SK-N-SH treated with all-trans-retinoic acid at 6 μM for 48 hours (cell line): ENCODE measurements at regions not wholly inside any gene's neighbourhood (a gene's known extent, or its start where the extent isn't known, plus 50 kb on each side); places are given as distances from the start of the nearest gene placed in this dataset.

ENCODE experiments used
- ATAC-seq: fragments of 200-7000 bp; cut with Tn5 transposase; 3 replicates; pipeline ENCODE4 v1.9.1; 2020; ENCODE audit warnings: mild to moderate bottlenecking, moderate library complexity
- ARNTL ChIP-seq: fragments of 450-650 bp; formaldehyde crosslinking; IDR thresholded peaks from 2 replicates; pipeline ENCODE4 v1.5.0; 2020; ENCODE audit warnings: low read depth, mild to moderate bottlenecking, moderate library complexity, borderline replicate concordance
- BACH2 ChIP-seq: fragments of 250-450 bp; sonication (Bioruptor Pico); IDR thresholded peaks from 2 replicates; pipeline ENCODE4 v1.9.0; 2021; ENCODE audit warnings: mild to moderate bottlenecking, borderline replicate concordance
- CREB5 ChIP-seq: fragments of 250-450 bp; sonication (Bioruptor Pico); IDR thresholded peaks from 2 replicates; pipeline ENCODE4 v1.5.1; 2020; ENCODE audit warnings: low read depth, mild to moderate bottlenecking, moderate library complexity
- CSRNP3 ChIP-seq: fragments of 250-450 bp; sonication (Bioruptor Pico); IDR thresholded peaks from 2 replicates; pipeline ENCODE4 v1.5.1; 2021; ENCODE audit warnings: mild to moderate bottlenecking, moderate library complexity
- ESRRG ChIP-seq: fragments of 250-450 bp; sonication (Bioruptor Pico); IDR thresholded peaks from 2 replicates; pipeline ENCODE4 v1.6.1; 2021; ENCODE audit warnings: mild to moderate bottlenecking
- ISL1 ChIP-seq: fragments of 250-450 bp; sonication (Bioruptor Pico); IDR thresholded peaks from 2 replicates; pipeline ENCODE4 v2.1.2; 2022; ENCODE audit warnings: mild to moderate bottlenecking, moderate library complexity
- PATZ1 ChIP-seq: fragments of 250-450 bp; sonication (Bioruptor Pico); IDR thresholded peaks from 2 replicates; pipeline ENCODE4 v1.8.0; 2020; ENCODE audit warnings: mild to moderate bottlenecking, moderate library complexity, borderline replicate concordance
- POU6F1 ChIP-seq: fragments of 250-450 bp; sonication (Bioruptor Pico); IDR thresholded peaks from 2 replicates; pipeline ENCODE4 v1.8.0; 2021; ENCODE audit warnings: low read depth, mild to moderate bottlenecking, moderate library complexity, borderline replicate concordance
- RARB ChIP-seq: fragments of 250-450 bp; sonication (Bioruptor Pico); IDR thresholded peaks from 2 replicates; pipeline ENCODE4 v1.8.0; 2021; ENCODE audit warnings: mild to moderate bottlenecking, moderate library complexity
- SNAI2 ChIP-seq: fragments of 250-450 bp; sonication (Bioruptor Pico); IDR thresholded peaks from 2 replicates; pipeline ENCODE4 v1.5.0; 2020; ENCODE audit warnings: mild to moderate bottlenecking, moderate library complexity
- TCF4 ChIP-seq: fragments of 250-450 bp; sonication (Bioruptor Pico); IDR thresholded peaks from 2 replicates; pipeline ENCODE4 v1.8.0; 2021; ENCODE audit warnings: mild to moderate bottlenecking, moderate library complexity, borderline replicate concordance
- TOX ChIP-seq: fragments of 250-450 bp; sonication (Bioruptor Pico); IDR thresholded peaks from 2 replicates; pipeline ENCODE4 v1.8.0; 2021; ENCODE audit warnings: mild to moderate bottlenecking, moderate library complexity, borderline replicate concordance
- TSHZ2 ChIP-seq: fragments of 250-450 bp; sonication (Bioruptor Pico); IDR thresholded peaks from 2 replicates; pipeline ENCODE4 v1.5.0; 2020; ENCODE audit warnings: mild to moderate bottlenecking, moderate library complexity
- ZC3H10 ChIP-seq: fragments of 250-450 bp; sonication (Bioruptor Pico); IDR thresholded peaks from 2 replicates; pipeline ENCODE4 v1.5.1; 2021; ENCODE audit warnings: mild to moderate bottlenecking, moderate library complexity
- ZFP3 ChIP-seq: fragments of 250-450 bp; sonication (Bioruptor Pico); IDR thresholded peaks from 2 replicates; pipeline ENCODE4 v1.5.0; 2020; ENCODE audit warnings: mild to moderate bottlenecking, moderate library complexity
- ZFP30 ChIP-seq: fragments of 450-650 bp; formaldehyde crosslinking; IDR thresholded peaks from 2 replicates; pipeline ENCODE4 v1.5.0; 2022; ENCODE audit warnings: mild to moderate bottlenecking, moderate library complexity
- ZNF565 ChIP-seq: fragments of 450-650 bp; formaldehyde crosslinking; conservative IDR thresholded peaks from 2 replicates; pipeline ENCODE4 v1.5.0; 2020; ENCODE audit warnings: low read depth, mild to moderate bottlenecking, moderate library complexity
- ZNF70 ChIP-seq: fragments of 450-650 bp; formaldehyde crosslinking; IDR thresholded peaks from 2 replicates; pipeline ENCODE4 v1.5.0; 2020; ENCODE audit warnings: mild to moderate bottlenecking, moderate library complexity

- no peak for ATAC-seq
- TF ChIP-seq ARNTL: no peak
- no peak for TF ChIP-seq SNAI2 (CRISPR knock-in tag)
- TF ChIP-seq POU6F1 (CRISPR knock-in tag): no peak
- no peak for TF ChIP-seq ZFP3 (CRISPR knock-in tag)
- TF ChIP-seq ZC3H10 (CRISPR knock-in tag): no peak
- TF ChIP-seq ZNF70 (CRISPR knock-in tag): no peak
- no peak for TF ChIP-seq ZFP30 (CRISPR knock-in tag)
- no peak for TF ChIP-seq PATZ1 (CRISPR knock-in tag)
- no peak for TF ChIP-seq CSRNP3 (CRISPR knock-in tag)
- no peak for TF ChIP-seq TSHZ2
- no peak for TF ChIP-seq TCF4
- TF ChIP-seq ESRRG (CRISPR knock-in tag): no peak
- TF ChIP-seq RARB (CRISPR knock-in tag): no peak
- TF ChIP-seq CREB5 (CRISPR knock-in tag): no peak
- no peak for TF ChIP-seq TOX (CRISPR knock-in tag)
- no peak for TF ChIP-seq ZNF565 (CRISPR knock-in tag)
- no peak for TF ChIP-seq ISL1 (CRISPR knock-in tag)
- no peak for TF ChIP-seq BACH2 (CRISPR knock-in tag)
Measured at GRCh38 chr12:102745971-102746600, 171.0 kb downstream of the PAH start.

- ATAC-seq: no peak
- TF ChIP-seq TSHZ2 (no peak), ZFP3 (CRISPR knock-in tag) (no peak), RARB (CRISPR knock-in tag) (no peak), ZC3H10 (CRISPR knock-in tag) (no peak)
Measured at GRCh38 chr12:102741196-102741595, 175.8 kb downstream of the PAH start.
